ENCODE measurements at regions not wholly inside any gene's neighbourhood (a gene's known extent, or its start where the extent isn't known, plus 50 kb on each side); places are given as distances from the start of the nearest gene placed in this dataset.

DNA sequence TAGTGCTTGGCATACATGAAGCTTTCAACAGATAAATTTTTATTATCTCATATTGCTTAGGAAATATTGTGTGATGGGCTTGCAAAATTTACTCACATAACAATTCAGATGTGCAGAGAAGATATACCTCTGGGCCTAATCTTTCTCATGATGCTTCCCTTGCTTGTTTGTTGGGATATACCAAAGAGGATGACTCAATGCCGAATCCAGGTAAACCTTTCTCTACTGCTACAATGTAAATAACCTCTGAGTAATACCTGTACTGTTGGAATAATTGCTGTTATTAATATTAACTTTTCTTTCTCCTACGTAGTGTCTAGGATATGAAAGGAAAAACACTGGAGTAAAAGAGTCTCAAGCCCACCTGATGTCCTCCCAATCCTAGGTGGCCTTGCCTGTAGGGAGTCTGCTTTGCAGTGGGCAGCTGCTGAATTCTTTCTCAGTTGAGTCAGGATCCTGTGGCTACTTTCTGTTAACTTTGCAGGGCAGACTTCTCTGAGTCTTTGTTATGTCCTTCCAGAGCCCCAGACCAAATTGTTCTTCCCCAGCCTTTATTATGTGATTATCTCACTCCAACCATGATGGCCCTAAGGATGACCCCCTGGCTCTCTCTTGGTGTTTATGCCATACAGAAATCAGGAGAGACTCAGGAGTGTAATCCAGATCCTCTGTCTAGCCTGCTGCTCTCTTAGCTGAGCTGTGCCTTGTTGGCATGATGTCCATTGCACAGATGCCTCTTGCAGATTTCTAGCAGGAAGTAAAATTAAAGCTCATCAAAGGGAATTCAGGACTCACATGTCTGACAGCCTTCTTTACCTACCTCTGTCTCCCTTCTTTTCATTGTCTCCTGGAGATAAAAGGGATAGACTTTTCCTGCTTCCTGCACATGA lies 208.1 kb downstream of the SNX18 start:
- TF ChIP-seq POLR2A (IDR thresholded peaks at IDR 0.05) (no peak), POLR2AphosphoS5 (IDR thresholded peaks at IDR 0.05) (no peak)
- TF ChIP-seq, protein P1, sequence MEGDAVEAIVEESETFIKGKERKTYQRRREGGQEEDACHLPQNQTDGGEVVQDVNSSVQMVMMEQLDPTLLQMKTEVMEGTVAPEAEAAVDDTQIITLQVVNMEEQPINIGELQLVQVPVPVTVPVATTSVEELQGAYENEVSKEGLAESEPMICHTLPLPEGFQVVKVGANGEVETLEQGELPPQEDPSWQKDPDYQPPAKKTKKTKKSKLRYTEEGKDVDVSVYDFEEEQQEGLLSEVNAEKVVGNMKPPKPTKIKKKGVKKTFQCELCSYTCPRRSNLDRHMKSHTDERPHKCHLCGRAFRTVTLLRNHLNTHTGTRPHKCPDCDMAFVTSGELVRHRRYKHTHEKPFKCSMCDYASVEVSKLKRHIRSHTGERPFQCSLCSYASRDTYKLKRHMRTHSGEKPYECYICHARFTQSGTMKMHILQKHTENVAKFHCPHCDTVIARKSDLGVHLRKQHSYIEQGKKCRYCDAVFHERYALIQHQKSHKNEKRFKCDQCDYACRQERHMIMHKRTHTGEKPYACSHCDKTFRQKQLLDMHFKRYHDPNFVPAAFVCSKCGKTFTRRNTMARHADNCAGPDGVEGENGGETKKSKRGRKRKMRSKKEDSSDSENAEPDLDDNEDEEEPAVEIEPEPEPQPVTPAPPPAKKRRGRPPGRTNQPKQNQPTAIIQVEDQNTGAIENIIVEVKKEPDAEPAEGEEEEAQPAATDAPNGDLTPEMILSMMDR (IDR thresholded peaks at IDR 0.05) = no peak

All from stomach (tissue), 4 donors.